Neural cell (in vitro differentiated cells): ENCODE measurements at regions not wholly inside any gene's neighbourhood (a gene's known extent, or its start where the extent isn't known, plus 50 kb on each side); places are given as distances from the start of the nearest gene placed in this dataset.

Source experiments
- SMC3 ChIP-seq: fragments of 450-650 bp; conservative IDR thresholded peaks from 2 replicates; pipeline ENCODE4 v1.6.1; 2014; ENCODE audit warnings: antibody characterized with exemption, mild to moderate bottlenecking, moderate library complexity; ENCODE audit not compliant: poor library complexity
- TF ChIP-seq, protein P1 (sequence below): IDR thresholded peaks from 2 replicates; pipeline ENCODE4 v1.6.1; 2012; ENCODE audit warnings: borderline replicate concordance

DNA sequence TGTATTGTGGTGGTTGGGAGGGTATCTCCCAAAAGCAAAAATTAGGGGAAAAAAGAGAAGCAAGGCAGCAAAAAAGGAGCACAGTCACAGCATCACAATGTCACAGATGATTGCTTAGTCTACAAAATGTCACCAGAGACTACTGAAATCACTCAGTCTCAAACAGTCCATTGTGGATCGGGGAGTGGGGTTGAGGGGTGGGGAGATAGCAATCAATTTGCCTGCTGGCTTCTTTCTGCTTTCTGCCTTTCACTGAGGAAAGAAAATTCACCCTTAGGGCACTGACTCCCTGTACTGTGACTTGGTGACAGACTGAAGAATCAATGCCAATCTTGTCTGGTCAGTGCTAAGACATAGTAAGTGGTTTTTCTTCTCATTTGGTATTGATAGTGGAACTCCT, 2127.1 kb upstream of the PCDH20 start:
- TF ChIP-seq SMC3, result no peak
- TF ChIP-seq, protein P1, sequence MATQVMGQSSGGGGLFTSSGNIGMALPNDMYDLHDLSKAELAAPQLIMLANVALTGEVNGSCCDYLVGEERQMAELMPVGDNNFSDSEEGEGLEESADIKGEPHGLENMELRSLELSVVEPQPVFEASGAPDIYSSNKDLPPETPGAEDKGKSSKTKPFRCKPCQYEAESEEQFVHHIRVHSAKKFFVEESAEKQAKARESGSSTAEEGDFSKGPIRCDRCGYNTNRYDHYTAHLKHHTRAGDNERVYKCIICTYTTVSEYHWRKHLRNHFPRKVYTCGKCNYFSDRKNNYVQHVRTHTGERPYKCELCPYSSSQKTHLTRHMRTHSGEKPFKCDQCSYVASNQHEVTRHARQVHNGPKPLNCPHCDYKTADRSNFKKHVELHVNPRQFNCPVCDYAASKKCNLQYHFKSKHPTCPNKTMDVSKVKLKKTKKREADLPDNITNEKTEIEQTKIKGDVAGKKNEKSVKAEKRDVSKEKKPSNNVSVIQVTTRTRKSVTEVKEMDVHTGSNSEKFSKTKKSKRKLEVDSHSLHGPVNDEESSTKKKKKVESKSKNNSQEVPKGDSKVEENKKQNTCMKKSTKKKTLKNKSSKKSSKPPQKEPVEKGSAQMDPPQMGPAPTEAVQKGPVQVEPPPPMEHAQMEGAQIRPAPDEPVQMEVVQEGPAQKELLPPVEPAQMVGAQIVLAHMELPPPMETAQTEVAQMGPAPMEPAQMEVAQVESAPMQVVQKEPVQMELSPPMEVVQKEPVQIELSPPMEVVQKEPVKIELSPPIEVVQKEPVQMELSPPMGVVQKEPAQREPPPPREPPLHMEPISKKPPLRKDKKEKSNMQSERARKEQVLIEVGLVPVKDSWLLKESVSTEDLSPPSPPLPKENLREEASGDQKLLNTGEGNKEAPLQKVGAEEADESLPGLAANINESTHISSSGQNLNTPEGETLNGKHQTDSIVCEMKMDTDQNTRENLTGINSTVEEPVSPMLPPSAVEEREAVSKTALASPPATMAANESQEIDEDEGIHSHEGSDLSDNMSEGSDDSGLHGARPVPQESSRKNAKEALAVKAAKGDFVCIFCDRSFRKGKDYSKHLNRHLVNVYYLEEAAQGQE, result no peak
